Vagina (tissue), 2 donors: ENCODE measurements at regions not wholly inside any gene's neighbourhood (a gene's known extent, or its start where the extent isn't known, plus 50 kb on each side); places are given as distances from the start of the nearest gene placed in this dataset.
A peak's percentile ranks its signal among the peaks of the same experiment; 100 is the strongest.

Source experiments
- CTCF ChIP-seq, 3 experiments: fragments of 450-650 bp in 2 of 3; fragments of 200-600 bp in 1 of 3; sonication (generic) in 1 of 3; IDR thresholded peaks; one replicate each; pipeline ENCODE4 v1.5.1; 2017 to 2019; ENCODE audit warnings: antibody characterized with exemption in 3 of 3, mild to moderate bottlenecking in 2 of 3, moderate library complexity in 2 of 3
- POLR2A ChIP-seq, 2 donors: fragments of 450-650 bp; IDR thresholded peaks; one replicate each; pipeline ENCODE4 v1.6.1; 2017; ENCODE audit warnings: antibody characterized with exemption in 2 of 2, mild to moderate bottlenecking in 2 of 2, moderate library complexity in 2 of 2
- POLR2AphosphoS5 ChIP-seq, 2 donors: sonication (generic); formaldehyde crosslinking; IDR thresholded peaks; one replicate each; pipeline ENCODE4 v1.9.0; 2017; ENCODE audit warnings: antibody characterized with exemption in 2 of 2, mild to moderate bottlenecking in 2 of 2, low read depth in 1 of 2; ENCODE audit not compliant: insufficient read depth in 1 of 2

GRCh38 chr20:10761232-10761631, 87.4 kb upstream of the JAG1 start:
- no peak for TF ChIP-seq CTCF (IDR thresholded peaks at IDR 0.05)
- no peak for TF ChIP-seq POLR2A (IDR thresholded peaks at IDR 0.05)
- peak in 1 of 2 donors; percentile 20 for TF ChIP-seq POLR2AphosphoS5 (IDR thresholded peaks at IDR 0.05; ENCODE audit: insufficient read depth in 1 of 2, low read depth in 1 of 2)
